SK-N-SH (cell line): ENCODE measurements at regions not wholly inside any gene's neighbourhood (a gene's known extent, or its start where the extent isn't known, plus 50 kb on each side); places are given as distances from the start of the nearest gene placed in this dataset.

Source experiments
- CTCF ChIA-PET: fragments of 300-600, 350-600 bp; formaldehyde crosslinking; extraction: SDS; loops from one replicate; lab custom pipeline; 2021; lab: Yijun Ruan, JAX
- POLR2A ChIA-PET: fragments of 350-600 bp; sonication (Branson Sonifier 250); formaldehyde crosslinking; extraction: SDS; loops from one replicate; lab custom pipeline; 2020; ENCODE audit warnings: antibody characterized with exemption, inconsistent platforms; lab: Yijun Ruan, JAX
- DNase-seq: peaks from one replicate; pipeline ENCODE4 v3.0.0; 2012
- H2AFZ ChIP-seq: fragments of 200-600 bp; sonication (generic); 2 replicates; pipeline ENCODE4 v1.8.1; 2016; ENCODE audit warnings: antibody characterized with exemption, mild to moderate bottlenecking, low read depth
- H3F3A ChIP-seq: fragments of 200-600 bp; sonication (generic); replicated peaks from 2 replicates; pipeline ENCODE3; 2016; ENCODE audit warnings: antibody characterized with exemption, mild to moderate bottlenecking; ENCODE audit not compliant: insufficient read depth
- H3K27ac ChIP-seq, 2 experiments: fragments of 200-500 bp in 1 of 2; fragments of 200-600 bp in 1 of 2; sonication (Bioruptor generic) in 1 of 2; sonication (generic), shearing (Covaris generic) in 1 of 2; 2 replicates each; pipeline versions ENCODE4 v1.5.1 to v1.6.1; 2014 to 2016; ENCODE audit warnings: low read depth in 2 of 2, inconsistent platforms in 1 of 2, low read length in 1 of 2, mild to moderate bottlenecking in 1 of 2, mixed read lengths in 1 of 2
- H3K27me3 ChIP-seq: fragments of 200-600 bp; sonication (generic), shearing (Covaris generic); 2 replicates; pipeline ENCODE4 v1.6.1; 2016; ENCODE audit warnings: mixed run types; ENCODE audit not compliant: insufficient read depth
- H3K36me3 ChIP-seq, 2 experiments: fragments of 200-500 bp in 1 of 2; fragments of 200-600 bp in 1 of 2; sonication (Bioruptor generic) in 1 of 2; sonication (generic) in 1 of 2; replicated peaks in 1 of 2; 2 replicates each; pipeline versions ENCODE3 to v1.5.1; 2014 to 2016; ENCODE audit warnings: low read length in 1 of 2, mild to moderate bottlenecking in 1 of 2; ENCODE audit not compliant: insufficient read depth in 2 of 2, control insufficient read depth in 1 of 2
- H3K4me1 ChIP-seq, 2 experiments: fragments of 200-500 bp in 1 of 2; fragments of 200-600 bp in 1 of 2; sonication (Bioruptor generic) in 1 of 2; sonication (generic), shearing (Covaris generic) in 1 of 2; 2 replicates each; pipeline versions ENCODE4 v1.5.1 to v1.6.1; 2014 to 2016; ENCODE audit warnings: low read depth in 1 of 2, low read length in 1 of 2, mixed run types in 1 of 2; ENCODE audit not compliant: insufficient read depth in 2 of 2, control insufficient read depth in 1 of 2
- H3K4me2 ChIP-seq: fragments of 200-600 bp; sonication (generic), shearing (Covaris generic); 2 replicates; pipeline ENCODE4 v1.6.1; 2017; ENCODE audit warnings: mixed run types
- H3K4me3 ChIP-seq, 2 experiments: fragments of 200-500 bp in 1 of 2; fragments of 200-600 bp in 1 of 2; sonication (Bioruptor generic) in 1 of 2; sonication (generic), shearing (Covaris generic) in 1 of 2; 2 replicates each; pipeline versions ENCODE4 v1.5.1 to v1.8.1; 2014 to 2016; ENCODE audit warnings: low read depth in 2 of 2, inconsistent platforms in 1 of 2, low read length in 1 of 2, mild to moderate bottlenecking in 1 of 2, mixed read lengths in 1 of 2, moderate library complexity in 1 of 2
- H3K79me2 ChIP-seq: fragments of 200-600 bp; sonication (generic); 2 replicates; pipeline ENCODE4 v1.8.1; 2017; ENCODE audit warnings: mild to moderate bottlenecking; ENCODE audit not compliant: insufficient read depth
- H3K9ac ChIP-seq: fragments of 200-600 bp; sonication (generic); 2 replicates; pipeline ENCODE4 v1.6.1; 2017; ENCODE audit warnings: mixed run types
- H3K9me2 ChIP-seq: fragments of 200-600 bp; sonication (generic); 2 replicates; pipeline ENCODE4 v1.6.1; 2017; ENCODE audit warnings: mixed run types
- H3K9me3 ChIP-seq: fragments of 200-600 bp; sonication (generic); 2 replicates; pipeline ENCODE4 v1.6.1; 2017; ENCODE audit warnings: mixed run types, mild to moderate bottlenecking, moderate library complexity
- H4K20me1 ChIP-seq: fragments of 200-600 bp; sonication (generic); 2 replicates; pipeline ENCODE4 v1.6.1; 2017; ENCODE audit warnings: mild to moderate bottlenecking, mixed run types; ENCODE audit not compliant: insufficient read depth
- CHD2 ChIP-seq: fragments of 150-350 bp; IDR thresholded peaks from 2 replicates; pipeline ENCODE4 v1.6.1; 2018; ENCODE audit warnings: low read length; ENCODE audit not compliant: partially characterized antibody
- CTCF ChIP-seq: fragments of 200-600 bp; sonication (generic); IDR thresholded peaks from 2 replicates; pipeline ENCODE4 v1.6.1; 2017; ENCODE audit warnings: antibody characterized with exemption, mild to moderate bottlenecking, moderate library complexity
- ELF1 ChIP-seq: IDR thresholded peaks from 2 replicates; pipeline ENCODE4 v1.4.0; 2012
- EZH2phosphoT487 ChIP-seq: fragments of 200-600 bp; sonication (generic); IDR thresholded peaks from 2 replicates; pipeline ENCODE4 v1.6.1; 2017; ENCODE audit warnings: low read depth, mixed run types, mild to moderate bottlenecking, antibody characterized with exemption, moderate library complexity, borderline replicate concordance
- FOXJ3 ChIP-seq: sonication (generic); formaldehyde crosslinking; IDR thresholded peaks from 2 replicates; pipeline ENCODE4 v1.5.1; 2020; ENCODE audit warnings: mild to moderate bottlenecking, missing genetic modification reagents
- FOXM1 ChIP-seq: IDR thresholded peaks from 2 replicates; pipeline ENCODE4 v1.4.0; 2012; ENCODE audit warnings: low read depth, mild to moderate bottlenecking
- GABPA ChIP-seq: IDR thresholded peaks from 2 replicates; pipeline ENCODE4 v1.4.0; 2012; ENCODE audit warnings: low read depth, mild to moderate bottlenecking
- GATA2 ChIP-seq: sonication (generic); formaldehyde crosslinking; IDR thresholded peaks from 2 replicates; pipeline ENCODE4 v1.5.0; 2020; ENCODE audit warnings: mild to moderate bottlenecking, missing genetic modification reagents
- JUND ChIP-seq: IDR thresholded peaks from 2 replicates; pipeline ENCODE4 v1.4.0; 2012
- MAX ChIP-seq: IDR thresholded peaks from 2 replicates; pipeline ENCODE4 v1.4.0; 2012; ENCODE audit warnings: low read depth
- MEF2A ChIP-seq: IDR thresholded peaks from 2 replicates; pipeline ENCODE4 v1.4.0; 2012; ENCODE audit warnings: low read depth, borderline replicate concordance
- MXI1 ChIP-seq: IDR thresholded peaks from 2 replicates; pipeline ENCODE4 v1.6.1; 2012; ENCODE audit warnings: mild to moderate bottlenecking, low read depth, low read length, improper control_type of control experiment
- NFIC ChIP-seq: IDR thresholded peaks from 2 replicates; pipeline ENCODE4 v1.4.0; 2012; ENCODE audit warnings: borderline replicate concordance
- NRF1 ChIP-seq: IDR thresholded peaks from 2 replicates; pipeline ENCODE4 v1.6.1; 2012; ENCODE audit warnings: low read depth, mild to moderate bottlenecking, low read length
- PBX3 ChIP-seq: IDR thresholded peaks from 2 replicates; pipeline ENCODE4; 2012
- POLR2AphosphoS5 ChIP-seq: IDR thresholded peaks from 2 replicates; pipeline ENCODE4 v1.6.1; 2012; ENCODE audit warnings: low read depth, low read length
- RAD21 ChIP-seq: IDR thresholded peaks from 2 replicates; pipeline ENCODE4 v1.6.1; 2012; ENCODE audit warnings: mild to moderate bottlenecking, low read length
- RCOR1 ChIP-seq: fragments of 150-350 bp; IDR thresholded peaks from 2 replicates; pipeline ENCODE4 v1.6.1; 2017; ENCODE audit warnings: antibody characterized with exemption, low read length
- RFX5 ChIP-seq: IDR thresholded peaks from 2 replicates; pipeline ENCODE4 v1.6.1; 2012; ENCODE audit warnings: mild to moderate bottlenecking, improper control_type of control experiment, low read length
- RXRA ChIP-seq: IDR thresholded peaks from 2 replicates; pipeline ENCODE4 v1.4.0; 2012; ENCODE audit warnings: low read depth, mild to moderate bottlenecking, borderline replicate concordance
- SIN3A ChIP-seq: IDR thresholded peaks from 2 replicates; pipeline ENCODE4 v1.6.1; 2012; ENCODE audit warnings: low read depth, mild to moderate bottlenecking, low read length, moderate library complexity, borderline replicate concordance
- SMC3 ChIP-seq: IDR thresholded peaks from 2 replicates; pipeline ENCODE4 v1.6.1; 2012; ENCODE audit warnings: low read depth, low read length, improper control_type of control experiment
- TAF1 ChIP-seq: IDR thresholded peaks from 2 replicates; pipeline ENCODE4 v1.6.1; 2012; ENCODE audit warnings: low read depth, mild to moderate bottlenecking, low read length, moderate library complexity, borderline replicate concordance
- TCF12 ChIP-seq: IDR thresholded peaks from 2 replicates; pipeline ENCODE4 v1.4.0; 2012
- TEAD4 ChIP-seq: IDR thresholded peaks from 2 replicates; pipeline ENCODE4 v1.4.0; 2012; ENCODE audit warnings: mild to moderate bottlenecking, borderline replicate concordance; ENCODE audit not compliant: insufficient read depth
- USF1 ChIP-seq: IDR thresholded peaks from 2 replicates; pipeline ENCODE4 v1.4.0; 2012; ENCODE audit warnings: low read depth, borderline replicate concordance
- USF2 ChIP-seq: fragments of 150-350 bp; IDR thresholded peaks from 2 replicates; pipeline ENCODE4 v1.6.1; 2017; ENCODE audit warnings: antibody characterized with exemption, low read length, low read depth, borderline replicate concordance
- YY1 ChIP-seq: IDR thresholded peaks from 2 replicates; pipeline ENCODE4 v1.4.0; 2012; ENCODE audit warnings: low read depth, mild to moderate bottlenecking
- ZBTB33 ChIP-seq: IDR thresholded peaks from 2 replicates; pipeline ENCODE4 v1.4.0; 2012; ENCODE audit warnings: low read depth, borderline replicate concordance
- WGBS: methylation state at CpG from one replicate; pipeline ENCODE4 v1.1.6; 2017; ENCODE audit warnings: low lambda C conversion rate; 5-methylcytosine and 5-hydroxymethylcytosine counted together

- DNase-seq, result peak; percentile 57
- Histone ChIP-seq H3K9me2 (no peaks in the 10 kb centered on the region), H3K4me3 (no peak overlapping the region), H3K27ac (peak overlapping the region in 1 of 2 experiments; percentile 60; a peak in 2 of 4 replicates), H3F3A (no peaks in the 10 kb centered on the region), H2AFZ (peak overlapping the region; percentile 62), H3K79me2 (no peaks in the 10 kb centered on the region), H3K4me2 (peak overlapping the region; percentile 10; the same call in 1 of the 2 replicates), H3K36me3 (no peaks in the 10 kb centered on the region), H3K9me3 (no peaks in the 10 kb centered on the region), H4K20me1 (no peaks in the 10 kb centered on the region), H3K27me3 (no peaks in the 10 kb centered on the region), H3K9ac (no peak overlapping the region; the same call in 1 of the 2 replicates), H3K4me1 (peaks cover 17 to 30% of the 10 kb centered on the region in 2 experiments)
- ChIA-PET POLR2A (no interaction called here), CTCF (interaction anchor here (0.7 to 1.8 kb wide), 7 partner anchors 10 to 210 kb away, joined by 3 to 5 read pairs (median 3); no protein-coding TSS in a partner anchor)
- 9% methylated on average over 2 of the region's 2 CpGs for WGBS
- TF ChIP-seq TAF1, result no peak
- no peak for TF ChIP-seq GATA2 (CRISPR knock-in tag)
- no peak for TF ChIP-seq RCOR1
- peak; percentile 77 for TF ChIP-seq RAD21
- peak; percentile 39; the same call in 1 of the 2 replicates for TF ChIP-seq ELF1
- TF ChIP-seq USF1, result no peak
- no peak for TF ChIP-seq NFIC
- no peak for TF ChIP-seq EZH2phosphoT487
- no peak for TF ChIP-seq MEF2A
- TF ChIP-seq JUND, result no peak
- TF ChIP-seq USF2, result no peak
- TF ChIP-seq ZBTB33, result no peak
- no peak; the same call in 1 of the 2 replicates for TF ChIP-seq RXRA
- no peak for TF ChIP-seq FOXM1
- no peak for TF ChIP-seq TEAD4
- TF ChIP-seq PBX3, result peak; percentile 41; the same call in 1 of the 2 replicates
- no peak for TF ChIP-seq YY1
- no peak for TF ChIP-seq RFX5
- TF ChIP-seq POLR2AphosphoS5, result no peak
- TF ChIP-seq FOXJ3 (CRISPR knock-in tag), result no peak
- no peak for TF ChIP-seq NRF1
- peak; percentile 27; the same call in 1 of the 2 replicates for TF ChIP-seq MAX
- TF ChIP-seq MXI1, result no peak
- peak; percentile 29 for TF ChIP-seq TCF12
- TF ChIP-seq SIN3A, result no peak
- TF ChIP-seq GABPA, result 0 out of 2 replicates have a peak, but pooled peaks have one; percentile 23
- no peak for TF ChIP-seq CHD2
- peak; percentile 85 for TF ChIP-seq SMC3
- TF ChIP-seq CTCF, result peak; percentile 90
Measured at GRCh38 chr2:39513641-39514094, 76.6 kb upstream of the MAP4K3 start.
